Astrocyte (in vitro differentiated cells and primary cell): ENCODE measurements at regions not wholly inside any gene's neighbourhood (a gene's known extent, or its start where the extent isn't known, plus 50 kb on each side); places are given as distances from the start of the nearest gene placed in this dataset.

Source experiments
- DNase-seq: peaks from one replicate; pipeline ENCODE4 v3.0.0-alpha.2; 2010; ENCODE audit warnings: low read depth
- FAIRE-seq: peaks from 2 replicates; lab custom pipeline; 2011; peaks lifted over from hg19 to GRCh38; lab: Jason Lieb, UNC
- H2AFZ ChIP-seq: 2 replicates; pipeline ENCODE4 v1.6.0; 2012; ENCODE audit warnings: low read depth, low read length, inconsistent platforms
- H3K27ac ChIP-seq: 2 replicates; pipeline ENCODE4 v1.5.1; 2011; ENCODE audit warnings: low read depth, low read length, inconsistent platforms
- H3K27me3 ChIP-seq: 2 replicates; pipeline ENCODE4 v1.6.0; 2011; ENCODE audit warnings: low read length, inconsistent platforms; ENCODE audit not compliant: insufficient read depth
- H3K36me3 ChIP-seq: 2 replicates; pipeline ENCODE4 v1.5.1; 2011; ENCODE audit warnings: low read length, inconsistent platforms; ENCODE audit not compliant: insufficient read depth
- H3K4me1 ChIP-seq: 2 replicates; pipeline ENCODE4 v1.5.1; 2011; ENCODE audit warnings: low read length, inconsistent platforms; ENCODE audit not compliant: insufficient read depth
- H3K4me2 ChIP-seq: 2 replicates; pipeline ENCODE4 v1.6.0; 2012; ENCODE audit warnings: low read length, inconsistent platforms
- H3K4me3 ChIP-seq: 2 replicates; pipeline ENCODE4 v1.5.1; 2011; ENCODE audit warnings: low read depth, mild to moderate bottlenecking, low read length, inconsistent platforms; ENCODE audit not compliant: insufficient read depth
- H3K79me2 ChIP-seq: 2 replicates; pipeline ENCODE4 v1.6.0; 2012; ENCODE audit warnings: mild to moderate bottlenecking, low read length, inconsistent platforms; ENCODE audit not compliant: insufficient read depth
- H3K9ac ChIP-seq: 2 replicates; pipeline ENCODE4 v1.6.0; 2012; ENCODE audit warnings: mild to moderate bottlenecking, low read length, inconsistent platforms
- H3K9me3 ChIP-seq: 2 replicates; pipeline ENCODE4 v1.5.1; 2012; ENCODE audit warnings: low read depth, mild to moderate bottlenecking, low read length, inconsistent platforms; ENCODE audit not compliant: insufficient read depth
- H4K20me1 ChIP-seq: 2 replicates; pipeline ENCODE4 v1.6.0; 2012; ENCODE audit warnings: low read length, inconsistent platforms; ENCODE audit not compliant: insufficient read depth
- H3K27ac Mint-ChIP-seq: one replicate; pipeline ENCODE4 v1.8.0; 2021; ENCODE audit warnings: mild to moderate bottlenecking, mixed read lengths; ENCODE audit not compliant: unreplicated experiment
- H3K27me3 Mint-ChIP-seq: one replicate; pipeline ENCODE4 v1.8.0; 2021; ENCODE audit warnings: low read depth, mixed read lengths; ENCODE audit not compliant: unreplicated experiment
- H3K36me3 Mint-ChIP-seq: one replicate; pipeline ENCODE4 v1.8.0; 2021; ENCODE audit warnings: low read depth, mixed read lengths; ENCODE audit not compliant: unreplicated experiment
- H3K4me1 Mint-ChIP-seq: one replicate; pipeline ENCODE4 v1.8.0; 2021; ENCODE audit warnings: low read depth, mixed read lengths; ENCODE audit not compliant: unreplicated experiment
- H3K4me3 Mint-ChIP-seq: one replicate; pipeline ENCODE4 v1.8.0; 2021; ENCODE audit warnings: mild to moderate bottlenecking, moderate library complexity, mixed read lengths; ENCODE audit not compliant: unreplicated experiment
- H3K9me3 Mint-ChIP-seq: one replicate; pipeline ENCODE4 v1.8.0; 2021; ENCODE audit warnings: mild to moderate bottlenecking, mixed read lengths; ENCODE audit not compliant: unreplicated experiment
- CTCF ChIP-seq: IDR thresholded peaks from 2 replicates; pipeline ENCODE4 v1.5.1; 2011; ENCODE audit warnings: low read depth, mild to moderate bottlenecking, inconsistent platforms, low read length, moderate library complexity; ENCODE audit not compliant: insufficient read depth
- EZH2 ChIP-seq: IDR thresholded peaks from 2 replicates; pipeline ENCODE4 v1.6.1; 2012; ENCODE audit warnings: mild to moderate bottlenecking, low read length, inconsistent platforms; ENCODE audit not compliant: insufficient read depth

DNA sequence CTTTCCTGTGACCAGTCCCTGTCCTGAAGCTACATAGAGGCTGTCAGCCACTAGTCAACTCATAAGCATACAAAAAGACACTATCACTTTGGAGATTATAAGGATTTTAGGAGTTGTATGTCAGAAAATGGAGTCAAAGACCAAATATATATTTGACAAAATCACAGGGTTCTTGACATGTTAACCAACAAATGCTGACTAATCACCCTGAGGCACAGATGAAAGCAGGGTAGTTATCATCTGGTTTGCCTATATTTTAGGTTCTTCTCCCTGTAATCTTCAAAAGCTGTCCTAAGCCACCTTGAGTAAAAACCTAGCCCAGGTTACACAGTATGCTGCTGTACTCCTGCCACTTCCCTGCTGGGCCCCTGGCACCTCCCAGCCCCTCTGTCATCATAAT is 64.7 kb upstream of the ERCC6L2 start:
- Mint-ChIP-seq H3K4me3 (no peak overlapping the region), H3K36me3 (peaks cover 3% of the 10 kb centered on the region), H3K4me1 (peaks cover 18% of the 10 kb centered on the region), H3K27me3 (no peaks in the 10 kb centered on the region), H3K27ac (no peak overlapping the region), H3K9me3 (peaks cover 2% of the 10 kb centered on the region)
- no peak for TF ChIP-seq EZH2
- no peak for TF ChIP-seq CTCF
- Histone ChIP-seq H3K4me3 (no peak overlapping the region), H4K20me1 (no peaks in the 10 kb centered on the region), H3K9ac (no peak overlapping the region), H3K36me3 (no peaks in the 10 kb centered on the region), H3K4me1 (no peaks in the 10 kb centered on the region), H3K27me3 (peaks cover 43% of the 10 kb centered on the region), H3K79me2 (no peaks in the 10 kb centered on the region), H3K9me3 (no peaks in the 10 kb centered on the region), H3K27ac (no peak overlapping the region), H3K4me2 (no peak overlapping the region), H2AFZ (no peak overlapping the region)
- DNase-seq (no peak), FAIRE-seq (no peak)

GRCh38 chr9:95810133-95810532 is 65.4 kb upstream of the ERCC6L2 start:
- no peaks in the 10 kb centered on the region for H3K79me2 ChIP-seq
- no peak for DNase-seq
- no peak for TF ChIP-seq CTCF
- TF ChIP-seq EZH2, result no peak
- H3K9me3 ChIP-seq, result no peaks in the 10 kb centered on the region
- Mint-ChIP-seq H3K27me3 (no peaks in the 10 kb centered on the region), H3K4me1 (peaks cover 12% of the 10 kb centered on the region), H3K9me3 (peaks cover under 1% of the 10 kb centered on the region), H3K4me3 (no peak overlapping the region), H3K36me3 (peaks cover 3% of the 10 kb centered on the region), H3K27ac (no peak overlapping the region)
- no peak for FAIRE-seq
- no peak overlapping the region for H3K4me2 ChIP-seq
- no peak overlapping the region for H3K4me3 ChIP-seq
- H3K9ac ChIP-seq, result no peak overlapping the region
- peaks cover 43% of the 10 kb centered on the region for H3K27me3 ChIP-seq
- H3K4me1 ChIP-seq, result no peaks in the 10 kb centered on the region
- H3K36me3 ChIP-seq, result no peaks in the 10 kb centered on the region
- no peak overlapping the region for H2AFZ ChIP-seq
- H4K20me1 ChIP-seq, result no peaks in the 10 kb centered on the region
- H3K27ac ChIP-seq, result no peak overlapping the region

- FAIRE-seq (no peak), DNase-seq (no peak)
- Histone ChIP-seq H3K79me2 (no peaks in the 10 kb centered on the region), H3K4me1 (no peaks in the 10 kb centered on the region), H3K9ac (no peak overlapping the region), H2AFZ (no peak overlapping the region), H3K27ac (no peak overlapping the region), H3K9me3 (no peaks in the 10 kb centered on the region), H4K20me1 (no peaks in the 10 kb centered on the region), H3K4me2 (no peak overlapping the region), H3K36me3 (no peaks in the 10 kb centered on the region), H3K4me3 (no peak overlapping the region), H3K27me3 (peaks cover 43% of the 10 kb centered on the region)
- no peaks in the 10 kb centered on the region for H3K9me3 Mint-ChIP-seq
- H3K27ac Mint-ChIP-seq, result no peak overlapping the region
- H3K27me3 Mint-ChIP-seq, result no peaks in the 10 kb centered on the region
- TF ChIP-seq EZH2 (no peak), CTCF (no peak)
- H3K4me3 Mint-ChIP-seq, result no peak overlapping the region
- H3K4me1 Mint-ChIP-seq, result peaks cover 7% of the 10 kb centered on the region
- peaks cover 3% of the 10 kb centered on the region for H3K36me3 Mint-ChIP-seq
Measured at GRCh38 chr9:95809686-95810085, 65.8 kb upstream of the ERCC6L2 start.
